HG03442 (cell line): ENCODE measurements at regions not wholly inside any gene's neighbourhood (a gene's known extent, or its start where the extent isn't known, plus 50 kb on each side); places are given as distances from the start of the nearest gene placed in this dataset.

ENCODE experiments used
- ATAC-seq: cut with Tn5 transposase; IDR thresholded peaks from one replicate; pipeline ENCODE4 v1.9.1; 2021; ENCODE audit warnings: mild to moderate bottlenecking, moderate library complexity; ENCODE audit not compliant: unreplicated experiment

GRCh38 chr12:60981473-60981872 is 1278.7 kb upstream of the USP15 start:
- no peak for ATAC-seq

GRCh38 chr12:60992087-60992486 is 1268.1 kb upstream of the USP15 start:
- no peak for ATAC-seq

GRCh38 chr12:60995256-60995825 is 1264.9 kb upstream of the USP15 start:
- ATAC-seq: no peak

- ATAC-seq: no peak
Measured at GRCh38 chr12:60997869-60998378, 1262.3 kb upstream of the USP15 start.

GRCh38 chr12:61009192-61009591 is 1251.0 kb upstream of the USP15 start:
- ATAC-seq: no peak

- no peak for ATAC-seq
Measured at GRCh38 chr12:61011767-61012423, 1248.3 kb upstream of the USP15 start.

GRCh38 chr12:61018571-61018970 is 1241.6 kb upstream of the USP15 start:
- peak; percentile 54 for ATAC-seq

- ATAC-seq: no peak
Measured at GRCh38 chr12:61023231-61023630, 1237.0 kb upstream of the USP15 start.

- no peak for ATAC-seq
Measured at GRCh38 chr12:61029516-61029915, 1230.7 kb upstream of the USP15 start.

- ATAC-seq: no peak
Measured at GRCh38 chr12:61037792-61038191, 1222.4 kb upstream of the USP15 start.

- no peak for ATAC-seq
Measured at GRCh38 chr12:61043838-61044237, 1216.4 kb upstream of the USP15 start.

- no peak for ATAC-seq
Measured at GRCh38 chr12:61044766-61045165, 1215.4 kb upstream of the USP15 start.

GRCh38 chr12:61070640-61071414 is 1189.4 kb upstream of the USP15 start:
- ATAC-seq: no peak

GRCh38 chr12:61072717-61073116 is 1187.5 kb upstream of the USP15 start:
- ATAC-seq: no peak

- no peak for ATAC-seq
Measured at GRCh38 chr12:61095111-61095510, 1165.1 kb upstream of the USP15 start.

GRCh38 chr12:61098031-61098580 is 1162.1 kb upstream of the USP15 start:
- no peak for ATAC-seq

- no peak for ATAC-seq
Measured at GRCh38 chr12:61107118-61107517, 1153.1 kb upstream of the USP15 start.

GRCh38 chr12:61111218-61111617 is 1149.0 kb upstream of the USP15 start:
- ATAC-seq: no peak

GRCh38 chr12:61137677-61138414 is 1122.4 kb upstream of the USP15 start:
- ATAC-seq: no peak

- ATAC-seq: no peak
Measured at GRCh38 chr12:61138415-61138759, 1121.8 kb upstream of the USP15 start.

GRCh38 chr12:61161961-61162360 is 1098.2 kb upstream of the USP15 start:
- ATAC-seq: no peak
